ENCODE measurements at regions not wholly inside any gene's neighbourhood (a gene's known extent, or its start where the extent isn't known, plus 50 kb on each side); places are given as distances from the start of the nearest gene placed in this dataset.

- Mint-ChIP-seq H3K9me3 (peaks cover 0 to 7% (median 0%) of the 10 kb centered on the region in 3 donors), H3K36me3 (no peaks in the 10 kb centered on the region), H3K27me3 (peaks cover 0 to 2% of the 10 kb centered on the region in 2 donors), H3K27ac (no peak overlapping the region), H3K4me1 (no peaks in the 10 kb centered on the region), H3K4me3 (no peak overlapping the region)
- Histone ChIP-seq H3K4me1 (ENCODE audit: control insufficient read depth in 1 of 2, extremely low read depth in 1 of 2, insufficient read depth in 2 of 2, low read length in 2 of 2) (no peaks in the 10 kb centered on the region), H3K27ac (ENCODE audit: low read length) (no peak overlapping the region), H3K9me3 (no peaks in the 10 kb centered on the region), H3K27me3 (replicated peaks in 1 of 2; ENCODE audit: control insufficient read depth in 2 of 2, extremely low read depth in 1 of 2, insufficient read depth in 2 of 2, low read length in 1 of 2) (peaks cover 0 to 2% of the 10 kb centered on the region in 2 experiments), H3K4me3 (ENCODE audit: control insufficient read depth in 1 of 2, extremely low read depth in 1 of 2, low read length in 1 of 2) (no peak overlapping the region), H3K36me3 (ENCODE audit: control insufficient read depth in 2 of 2, extremely low read depth in 1 of 2, insufficient read depth in 1 of 2, low read length in 1 of 2) (no peaks in the 10 kb centered on the region)
- no peak for ATAC-seq (replicated peaks in 1 of 4)
- 80% methylated on average over 1 of the region's 1 CpG for WGBS (ENCODE audit: insufficient coverage)
- CTCF ChIA-PET, result interaction anchor here (0.5 to 0.6 kb wide), 5 partner anchors 8 to 554 kb away, joined by 3 to 5 read pairs (median 3); no protein-coding TSS in a partner anchor
- DNase-seq, result no peak
- POLR2A ChIA-PET, result no interaction called here
Observed at GRCh38 chr6:18062733-18063132, 59.7 kb downstream of the NHLRC1 start.

GRCh38 chr6:18058429-18058828 is 64.0 kb downstream of the NHLRC1 start:
- H3K4me3 Mint-ChIP-seq, result no peak overlapping the region
- H3K4me1 Mint-ChIP-seq, result no peaks in the 10 kb centered on the region
- no peaks in the 10 kb centered on the region for H3K27me3 ChIP-seq (replicated peaks in 1 of 2; ENCODE audit: control insufficient read depth in 2 of 2, extremely low read depth in 1 of 2, insufficient read depth in 2 of 2, low read length in 1 of 2)
- no peaks in the 10 kb centered on the region for H3K9me3 ChIP-seq
- no peak overlapping the region for H3K27ac ChIP-seq (ENCODE audit: low read length)
- no peaks in the 10 kb centered on the region for H3K4me1 ChIP-seq (ENCODE audit: control insufficient read depth in 1 of 2, extremely low read depth in 1 of 2, insufficient read depth in 2 of 2, low read length in 2 of 2)
- H3K9me3 Mint-ChIP-seq, result peaks cover 0 to 7% (median 0%) of the 10 kb centered on the region in 3 donors
- H3K4me3 ChIP-seq (ENCODE audit: control insufficient read depth in 1 of 2, extremely low read depth in 1 of 2, low read length in 1 of 2), result no peak overlapping the region
- ATAC-seq (replicated peaks in 1 of 4), result no peak
- CTCF ChIA-PET, result interaction anchor here in 1 of 2 donors (0.5 kb wide), 1 partner anchor 25 kb away, joined by 4 read pairs; no protein-coding TSS in a partner anchor
- no peaks in the 10 kb centered on the region for H3K36me3 ChIP-seq (ENCODE audit: control insufficient read depth in 2 of 2, extremely low read depth in 1 of 2, insufficient read depth in 1 of 2, low read length in 1 of 2)
- H3K27me3 Mint-ChIP-seq, result peaks cover 5 to 9% of the 10 kb centered on the region in 2 donors
- no CpG with 5 or more reads among the region's 5 CpGs for WGBS (ENCODE audit: insufficient coverage)
- no peak for DNase-seq
- no peak overlapping the region for H3K27ac Mint-ChIP-seq
- POLR2A ChIA-PET, result interaction anchor here in 1 of 2 donors (0.6 kb wide), 1 partner anchor 997 kb away, joined by 3 read pairs; no protein-coding TSS in a partner anchor
- no peaks in the 10 kb centered on the region for H3K36me3 Mint-ChIP-seq

- no peak overlapping the region for H3K4me3 ChIP-seq (ENCODE audit: control insufficient read depth in 1 of 2, extremely low read depth in 1 of 2, low read length in 1 of 2)
- H3K4me1 Mint-ChIP-seq, result no peaks in the 10 kb centered on the region
- DNase-seq (no peak), ATAC-seq (replicated peaks in 1 of 4) (no peak)
- H3K4me1 ChIP-seq (ENCODE audit: control insufficient read depth in 1 of 2, extremely low read depth in 1 of 2, insufficient read depth in 2 of 2, low read length in 2 of 2), result no peaks in the 10 kb centered on the region
- POLR2A ChIA-PET, result no interaction called here
- H3K4me3 Mint-ChIP-seq, result no peak overlapping the region
- H3K36me3 ChIP-seq (ENCODE audit: control insufficient read depth in 2 of 2, extremely low read depth in 1 of 2, insufficient read depth in 1 of 2, low read length in 1 of 2), result no peaks in the 10 kb centered on the region
- no peaks in the 10 kb centered on the region for H3K27me3 ChIP-seq (replicated peaks in 1 of 2; ENCODE audit: control insufficient read depth in 2 of 2, extremely low read depth in 1 of 2, insufficient read depth in 2 of 2, low read length in 1 of 2)
- no peaks in the 10 kb centered on the region for H3K9me3 ChIP-seq
- 94% methylated on average over 4 of the region's 4 CpGs for WGBS (ENCODE audit: insufficient coverage)
- H3K27ac Mint-ChIP-seq, result no peak overlapping the region
- H3K27me3 Mint-ChIP-seq, result peaks cover 2 to 9% of the 10 kb centered on the region in 2 donors
- H3K9me3 Mint-ChIP-seq, result no peaks in the 10 kb centered on the region
- H3K27ac ChIP-seq (ENCODE audit: low read length), result no peak overlapping the region
- CTCF ChIA-PET, result no interaction called here
- H3K36me3 Mint-ChIP-seq, result no peaks in the 10 kb centered on the region
Observed at GRCh38 chr6:18055714-18056382, 66.6 kb downstream of the NHLRC1 start.

GRCh38 chr6:18055098-18055497 is 67.4 kb downstream of the NHLRC1 start:
- Mint-ChIP-seq H3K4me3 (no peak overlapping the region), H3K27me3 (peaks cover 2 to 9% of the 10 kb centered on the region in 2 donors), H3K9me3 (no peaks in the 10 kb centered on the region), H3K36me3 (no peaks in the 10 kb centered on the region), H3K4me1 (no peaks in the 10 kb centered on the region), H3K27ac (no peak overlapping the region)
- no peaks in the 10 kb centered on the region for H3K27me3 ChIP-seq (replicated peaks in 1 of 2; ENCODE audit: control insufficient read depth in 2 of 2, extremely low read depth in 1 of 2, insufficient read depth in 2 of 2, low read length in 1 of 2)
- no peaks in the 10 kb centered on the region for H3K4me1 ChIP-seq (ENCODE audit: control insufficient read depth in 1 of 2, extremely low read depth in 1 of 2, insufficient read depth in 2 of 2, low read length in 2 of 2)
- ChIA-PET POLR2A (no interaction called here), CTCF (no interaction called here)
- no peak for DNase-seq
- no peaks in the 10 kb centered on the region for H3K36me3 ChIP-seq (ENCODE audit: control insufficient read depth in 2 of 2, extremely low read depth in 1 of 2, insufficient read depth in 1 of 2, low read length in 1 of 2)
- no peak for ATAC-seq (replicated peaks in 1 of 4)
- H3K9me3 ChIP-seq, result no peaks in the 10 kb centered on the region
- H3K27ac ChIP-seq (ENCODE audit: low read length), result no peak overlapping the region
- no peak overlapping the region for H3K4me3 ChIP-seq (ENCODE audit: control insufficient read depth in 1 of 2, extremely low read depth in 1 of 2, low read length in 1 of 2)

- ChIA-PET CTCF (no interaction called here), POLR2A (no interaction called here)
- H3K36me3 ChIP-seq (ENCODE audit: control insufficient read depth in 2 of 2, extremely low read depth in 1 of 2, insufficient read depth in 1 of 2, low read length in 1 of 2), result no peaks in the 10 kb centered on the region
- H3K27me3 ChIP-seq (replicated peaks in 1 of 2; ENCODE audit: control insufficient read depth in 2 of 2, extremely low read depth in 1 of 2, insufficient read depth in 2 of 2, low read length in 1 of 2), result no peaks in the 10 kb centered on the region
- H3K4me1 ChIP-seq (ENCODE audit: control insufficient read depth in 1 of 2, extremely low read depth in 1 of 2, insufficient read depth in 2 of 2, low read length in 2 of 2), result no peaks in the 10 kb centered on the region
- Mint-ChIP-seq H3K4me3 (no peak overlapping the region), H3K36me3 (no peaks in the 10 kb centered on the region), H3K4me1 (no peaks in the 10 kb centered on the region), H3K27ac (no peak overlapping the region), H3K9me3 (no peaks in the 10 kb centered on the region), H3K27me3 (peaks cover 2 to 9% of the 10 kb centered on the region in 2 donors)
- no peak overlapping the region for H3K27ac ChIP-seq (ENCODE audit: low read length)
- ATAC-seq (replicated peaks in 1 of 4) (no peak), DNase-seq (no peak)
- H3K4me3 ChIP-seq (ENCODE audit: control insufficient read depth in 1 of 2, extremely low read depth in 1 of 2, low read length in 1 of 2), result no peak overlapping the region
- WGBS (ENCODE audit: insufficient coverage), result 50% methylated on average over 2 of the region's 6 CpGs
- no peaks in the 10 kb centered on the region for H3K9me3 ChIP-seq
Observed at GRCh38 chr6:18053555-18054445, 66.4 kb upstream of the KIF13A start.

- no peaks in the 10 kb centered on the region for H3K9me3 Mint-ChIP-seq
- CTCF ChIA-PET, result no interaction called here
- Histone ChIP-seq H3K36me3 (ENCODE audit: control insufficient read depth in 2 of 2, extremely low read depth in 1 of 2, insufficient read depth in 1 of 2, low read length in 1 of 2) (no peaks in the 10 kb centered on the region), H3K27me3 (replicated peaks in 1 of 2; ENCODE audit: control insufficient read depth in 2 of 2, extremely low read depth in 1 of 2, insufficient read depth in 2 of 2, low read length in 1 of 2) (no peaks in the 10 kb centered on the region), H3K4me3 (ENCODE audit: control insufficient read depth in 1 of 2, extremely low read depth in 1 of 2, low read length in 1 of 2) (no peak overlapping the region), H3K4me1 (ENCODE audit: control insufficient read depth in 1 of 2, extremely low read depth in 1 of 2, insufficient read depth in 2 of 2, low read length in 2 of 2) (no peaks in the 10 kb centered on the region), H3K27ac (ENCODE audit: low read length) (no peak overlapping the region), H3K9me3 (no peaks in the 10 kb centered on the region)
- no peak for ATAC-seq (replicated peaks in 1 of 4)
- no peak for DNase-seq
- POLR2A ChIA-PET, result no interaction called here
- no peaks in the 10 kb centered on the region for H3K36me3 Mint-ChIP-seq
- 100% methylated on average over 2 of the region's 7 CpGs for WGBS (ENCODE audit: insufficient coverage)
- no peak overlapping the region for H3K4me3 Mint-ChIP-seq
- no peaks in the 10 kb centered on the region for H3K4me1 Mint-ChIP-seq
- peaks cover 2 to 9% of the 10 kb centered on the region in 2 donors for H3K27me3 Mint-ChIP-seq
- no peak overlapping the region for H3K27ac Mint-ChIP-seq
Observed at GRCh38 chr6:18053078-18053477, 65.6 kb upstream of the KIF13A start.

All from T-cell (primary cell).